AG04449 (cell line): ENCODE measurements at regions not wholly inside any gene's neighbourhood (a gene's known extent, or its start where the extent isn't known, plus 50 kb on each side); places are given as distances from the start of the nearest gene placed in this dataset.

Source experiments
- CTCF ChIA-PET: fragments of 350-600 bp; formaldehyde crosslinking; extraction: SDS; loops from one replicate; lab custom pipeline; 2021; ENCODE audit warnings: antibody characterized with exemption; lab: Yijun Ruan, JAX
- POLR2A ChIA-PET: fragments of 400-600, 350-600 bp; formaldehyde crosslinking; extraction: SDS; loops from one replicate; lab custom pipeline; 2020; ENCODE audit warnings: antibody characterized with exemption, inconsistent platforms; lab: Yijun Ruan, JAX
- DNase-seq: peaks from one replicate; pipeline ENCODE4 v3.0.0-alpha.2; 2010; ENCODE audit warnings: low read depth, low spot score
- H3K4me3 ChIP-seq: 2 replicates; pipeline ENCODE4 v1.5.1; 2011; ENCODE audit warnings: low read depth, mild to moderate bottlenecking, control low read depth, low read length
- CTCF ChIP-seq: IDR thresholded peaks from one replicate; pipeline ENCODE4 v1.5.1; 2011; ENCODE audit warnings: mild to moderate bottlenecking, moderate library complexity, low read length, control low read depth, inconsistent platforms; ENCODE audit not compliant: insufficient read depth; ENCODE audit errors: missing control alignments

- DNase-seq: no peak
- no peak overlapping the region for H3K4me3 ChIP-seq
- no peak for TF ChIP-seq CTCF
- CTCF ChIA-PET: interaction anchor here (0.8 to 1.9 kb wide), 6 partner anchors 7 to 196 kb away, joined by 3 to 7 read pairs (median 4); no protein-coding TSS in a partner anchor
- POLR2A ChIA-PET: interaction anchor here (1.2 to 1.4 kb wide), 2 partner anchors 16 kb away, joined by 3 to 5 read pairs; no protein-coding TSS in a partner anchor
These were observed 148.2 kb downstream of the GLI2 start for GRCh38 chr2:120883607-120884440.

- DNase-seq: no peak
- ChIA-PET POLR2A (interaction anchor here (1.2 kb wide), 1 partner anchor 17 kb away, joined by 3 read pairs; no protein-coding TSS in a partner anchor), CTCF (interaction anchor here (0.7 to 1.6 kb wide), 5 partner anchors 8 to 16 kb away, joined by 3 to 4 read pairs (median 3); no protein-coding TSS in a partner anchor)
- TF ChIP-seq CTCF: no peak
- H3K4me3 ChIP-seq: no peak overlapping the region
These were observed 149.0 kb downstream of the GLI2 start for GRCh38 chr2:120884472-120885290.

- ChIA-PET CTCF (interaction anchor here (1.1 to 1.6 kb wide), 4 partner anchors 9 to 17 kb away, joined by 3 to 4 read pairs (median 3); no protein-coding TSS in a partner anchor), POLR2A (interaction anchor here (1.2 kb wide), 1 partner anchor 17 kb away, joined by 3 read pairs; no protein-coding TSS in a partner anchor)
- no peak overlapping the region for H3K4me3 ChIP-seq
- DNase-seq: no peak
- no peak for TF ChIP-seq CTCF
These were observed 149.7 kb downstream of the GLI2 start for GRCh38 chr2:120885321-120885720.

- TF ChIP-seq CTCF: no peak
- H3K4me3 ChIP-seq: no peak overlapping the region
- CTCF ChIA-PET: interaction anchor here (0.7 to 1.6 kb wide), 4 partner anchors 9 to 190 kb away, joined by 3 to 4 read pairs (median 4); no protein-coding TSS in a partner anchor
- POLR2A ChIA-PET: no interaction called here
- no peak for DNase-seq
These were observed 150.1 kb downstream of the GLI2 start for GRCh38 chr2:120885749-120886148.

GRCh38 chr2:120886534-120887319 is 151.1 kb downstream of the GLI2 start:
- CTCF ChIA-PET: interaction anchor here (0.5 to 1.0 kb wide), 4 partner anchors 10 to 191 kb away, joined by 3 to 4 read pairs (median 3); no protein-coding TSS in a partner anchor
- no peak overlapping the region for H3K4me3 ChIP-seq
- TF ChIP-seq CTCF: no peak
- no peak for DNase-seq
- POLR2A ChIA-PET: no interaction called here
